Globus pallidus (tissue), 1 donor: ENCODE measurements at regions not wholly inside any gene's neighbourhood (a gene's known extent, or its start where the extent isn't known, plus 50 kb on each side); places are given as distances from the start of the nearest gene placed in this dataset.
A peak's percentile ranks its signal among the peaks of the same experiment; 100 is the strongest.
"Not testable (repeated sequence)": the region's sequence is repeated elsewhere in the genome, so short reads cannot be mapped to it uniquely, and the experiment has no call there.

Experiments used
- DNase-seq: peaks from one replicate; pipeline ENCODE4 v3.0.0-alpha.2; 2015; ENCODE audit warnings: low spot score

- DNase-seq: no peak
These were observed 110.8 kb upstream of the GREM2 start for GRCh38 chr1:240722788-240723187.

- DNase-seq: no peak
These were observed 109.0 kb upstream of the GREM2 start for GRCh38 chr1:240720976-240721375.

GRCh38 chr1:240719953-240720700 lies 108.2 kb upstream of the GREM2 start:
- no peak for DNase-seq

- not testable (repeated sequence) for DNase-seq
These were observed 104.6 kb upstream of the GREM2 start for GRCh38 chr1:240716538-240716937.

- DNase-seq: no peak
These were observed 102.8 kb upstream of the GREM2 start for GRCh38 chr1:240714568-240715292.

GRCh38 chr1:240712014-240712731 lies 100.2 kb upstream of the GREM2 start:
- DNase-seq: no peak

GRCh38 chr1:240711020-240711419 lies 99.1 kb upstream of the GREM2 start:
- DNase-seq: no peak

GRCh38 chr1:240709676-240710075 lies 97.7 kb upstream of the GREM2 start:
- DNase-seq: no peak

GRCh38 chr1:240706150-240706935 lies 94.4 kb upstream of the GREM2 start:
- no peak for DNase-seq

- DNase-seq: no peak
These were observed 93.6 kb upstream of the GREM2 start for GRCh38 chr1:240705579-240705978.

GRCh38 chr1:240701412-240701811 lies 89.5 kb upstream of the GREM2 start:
- DNase-seq: no peak

- no peak for DNase-seq
These were observed 83.5 kb upstream of the GREM2 start for GRCh38 chr1:240695416-240695815.

- no peak for DNase-seq
These were observed 81.9 kb upstream of the GREM2 start for GRCh38 chr1:240693844-240694243.

GRCh38 chr1:240693036-240693435 lies 81.1 kb upstream of the GREM2 start:
- DNase-seq: no peak

- peak; percentile 19 for DNase-seq
These were observed 80.2 kb upstream of the GREM2 start for GRCh38 chr1:240691909-240692705.

GRCh38 chr1:240691501-240691900 lies 79.5 kb upstream of the GREM2 start:
- DNase-seq: no peak

GRCh38 chr1:240687820-240688219 lies 75.9 kb upstream of the GREM2 start:
- DNase-seq: no peak

- DNase-seq: no peak
These were observed 71.6 kb upstream of the GREM2 start for GRCh38 chr1:240683576-240683975.

- DNase-seq: no peak
These were observed 70.9 kb upstream of the GREM2 start for GRCh38 chr1:240682859-240683242.

GRCh38 chr1:240682166-240682858 lies 70.4 kb upstream of the GREM2 start:
- DNase-seq: no peak
